ENCODE measurements at regions not wholly inside any gene's neighbourhood (a gene's known extent, or its start where the extent isn't known, plus 50 kb on each side); places are given as distances from the start of the nearest gene placed in this dataset.

DNA sequence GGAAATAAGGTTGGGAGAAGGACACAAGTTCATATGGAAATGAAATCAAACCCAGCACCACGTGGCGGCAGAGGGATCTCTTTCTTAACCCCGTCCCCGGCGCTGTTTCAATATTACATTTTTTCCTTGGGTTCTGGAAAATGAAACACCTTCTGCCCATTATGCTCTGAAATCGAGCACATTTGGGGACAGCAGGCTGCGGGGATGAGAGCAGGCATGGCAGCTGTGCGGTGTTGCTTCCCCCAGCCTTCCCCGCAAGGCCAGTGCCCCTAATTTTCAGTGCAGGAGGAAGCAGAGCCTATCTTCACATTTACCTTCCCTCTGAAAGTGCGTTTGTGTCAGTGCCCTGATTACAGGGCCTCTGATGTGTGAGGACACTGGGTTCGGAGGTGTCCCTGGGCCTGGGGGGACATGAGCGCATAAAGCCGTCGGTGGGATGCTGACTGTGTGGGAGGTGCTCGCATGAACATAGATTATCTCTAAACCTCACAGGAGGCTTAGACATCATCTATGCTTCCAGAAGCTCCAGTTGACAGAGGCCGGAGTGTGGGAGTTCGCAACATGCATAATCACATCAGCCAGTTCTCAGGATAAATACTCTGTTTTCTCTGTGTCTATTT lies 921.3 kb downstream of the BRD1 start:
- TF ChIP-seq, protein P1, sequence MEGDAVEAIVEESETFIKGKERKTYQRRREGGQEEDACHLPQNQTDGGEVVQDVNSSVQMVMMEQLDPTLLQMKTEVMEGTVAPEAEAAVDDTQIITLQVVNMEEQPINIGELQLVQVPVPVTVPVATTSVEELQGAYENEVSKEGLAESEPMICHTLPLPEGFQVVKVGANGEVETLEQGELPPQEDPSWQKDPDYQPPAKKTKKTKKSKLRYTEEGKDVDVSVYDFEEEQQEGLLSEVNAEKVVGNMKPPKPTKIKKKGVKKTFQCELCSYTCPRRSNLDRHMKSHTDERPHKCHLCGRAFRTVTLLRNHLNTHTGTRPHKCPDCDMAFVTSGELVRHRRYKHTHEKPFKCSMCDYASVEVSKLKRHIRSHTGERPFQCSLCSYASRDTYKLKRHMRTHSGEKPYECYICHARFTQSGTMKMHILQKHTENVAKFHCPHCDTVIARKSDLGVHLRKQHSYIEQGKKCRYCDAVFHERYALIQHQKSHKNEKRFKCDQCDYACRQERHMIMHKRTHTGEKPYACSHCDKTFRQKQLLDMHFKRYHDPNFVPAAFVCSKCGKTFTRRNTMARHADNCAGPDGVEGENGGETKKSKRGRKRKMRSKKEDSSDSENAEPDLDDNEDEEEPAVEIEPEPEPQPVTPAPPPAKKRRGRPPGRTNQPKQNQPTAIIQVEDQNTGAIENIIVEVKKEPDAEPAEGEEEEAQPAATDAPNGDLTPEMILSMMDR (conservative IDR thresholded peaks at IDR 0.05; ENCODE audit: low read length): no peak
- TF ChIP-seq EZH2phosphoT487 (IDR thresholded peaks at IDR 0.05; ENCODE audit: borderline replicate concordance): no peak
